ENCODE measurements at regions not wholly inside any gene's neighbourhood (a gene's known extent, or its start where the extent isn't known, plus 50 kb on each side); places are given as distances from the start of the nearest gene placed in this dataset.

- TF ChIP-seq CTCF (IDR thresholded peaks at IDR 0.05) (no peak), HOXA7 (CRISPR knock-in tag; IDR thresholded peaks at IDR 0.05) (no peak)
These were observed 131.3 kb downstream of the PHLDA1 start for GRCh38 chr12:75900226-75900625.
